IMR-90 (cell line): ENCODE measurements at regions not wholly inside any gene's neighbourhood (a gene's known extent, or its start where the extent isn't known, plus 50 kb on each side); places are given as distances from the start of the nearest gene placed in this dataset.

Experiments
- ATAC-seq: fragments of 200-7000 bp; cut with Tn5 transposase; 2 replicates; pipeline ENCODE4 v1.9.1; 2020; ENCODE audit warnings: low read depth, mild to moderate bottlenecking, moderate library complexity
- BruUV-seq: library from RNA; stranded (reverse); fragments of 400-500 nt; replicated peaks from 2 replicates; lab custom pipeline; 2021; lab: Mats Ljungman, UMichigan
- CTCF ChIA-PET: fragments of 300-600 bp; formaldehyde crosslinking; extraction: SDS; loops from one replicate; lab custom pipeline; 2021; ENCODE audit warnings: antibody characterized with exemption; lab: Yijun Ruan, JAX
- POLR2A ChIA-PET: fragments of 300-600 bp; sonication (Branson Sonifier 250); formaldehyde crosslinking; loops from one replicate; lab custom pipeline; 2022; ENCODE audit warnings: antibody characterized with exemption; ENCODE audit not compliant: unreplicated experiment; lab: Charles Lee
- DNase-seq: peaks from one replicate; pipeline ENCODE4 v3.0.0; 2013
- H2AFZ ChIP-seq: replicated peaks from 2 replicates; pipeline ENCODE3; 2013; ENCODE audit warnings: low read length, mild to moderate bottlenecking; ENCODE audit not compliant: poor library complexity
- H2AK5ac ChIP-seq: 2 replicates; pipeline ENCODE4 v1.6.1; 2013; ENCODE audit warnings: low read depth, low read length, inconsistent platforms
- H2AK9ac ChIP-seq: replicated peaks from 2 replicates; pipeline ENCODE3; 2013; ENCODE audit warnings: mild to moderate bottlenecking, low read depth, low read length, moderate library complexity; ENCODE audit not compliant: poor library complexity
- H2BK120ac ChIP-seq: 2 replicates; pipeline ENCODE4 v1.6.1; 2013; ENCODE audit warnings: low read depth, low read length, inconsistent platforms
- H2BK15ac ChIP-seq: 3 replicates; pipeline ENCODE4 v1.6.1; 2013; ENCODE audit warnings: low read depth, low read length, inconsistent platforms
- H2BK20ac ChIP-seq: 2 replicates; pipeline ENCODE4 v1.6.1; 2013; ENCODE audit warnings: low read depth, mild to moderate bottlenecking, inconsistent platforms, low read length, moderate library complexity
- H2BK5ac ChIP-seq: 2 replicates; pipeline ENCODE4 v1.6.1; 2013; ENCODE audit warnings: mild to moderate bottlenecking, low read depth, low read length, inconsistent platforms; ENCODE audit not compliant: poor library complexity, severe bottlenecking
- H3K14ac ChIP-seq: replicated peaks from 2 replicates; pipeline ENCODE4 v1.6.1; 2013; ENCODE audit warnings: low read depth, low read length, inconsistent platforms
- H3K18ac ChIP-seq: 2 replicates; pipeline ENCODE4 v1.6.1; 2013; ENCODE audit warnings: low read depth, low read length, control low read depth
- H3K23ac ChIP-seq: 2 replicates; pipeline ENCODE4 v1.6.1; 2013; ENCODE audit warnings: low read depth, low read length, inconsistent platforms
- H3K27ac ChIP-seq: 2 replicates; pipeline ENCODE4 v1.5.1; 2013; ENCODE audit warnings: mild to moderate bottlenecking, control low read depth, low read length; ENCODE audit not compliant: insufficient read depth
- H3K27me3 ChIP-seq: 2 replicates; pipeline ENCODE4 v1.6.1; 2013; ENCODE audit warnings: low read length; ENCODE audit not compliant: control insufficient read depth, insufficient read depth
- H3K36me3 ChIP-seq: 2 replicates; pipeline ENCODE4 v1.6.1; 2013; ENCODE audit warnings: low read length, mixed read lengths; ENCODE audit not compliant: control insufficient read depth, insufficient read depth
- H3K4ac ChIP-seq: 2 replicates; pipeline ENCODE4 v1.6.1; 2013; ENCODE audit warnings: low read depth, low read length, inconsistent platforms
- H3K4me1 ChIP-seq: 2 replicates; pipeline ENCODE4 v1.6.1; 2013; ENCODE audit warnings: low read length, mixed read lengths; ENCODE audit not compliant: control insufficient read depth, insufficient read depth
- H3K4me2 ChIP-seq: 2 replicates; pipeline ENCODE4 v1.6.1; 2013; ENCODE audit warnings: low read depth, mild to moderate bottlenecking, control low read depth, low read length, moderate library complexity
- H3K4me3 ChIP-seq: 2 replicates; pipeline ENCODE4 v1.5.1; 2013; ENCODE audit warnings: low read depth, mild to moderate bottlenecking, control low read depth, low read length, moderate library complexity; ENCODE audit not compliant: insufficient read depth
- H3K56ac ChIP-seq: 2 replicates; pipeline ENCODE4 v1.6.1; 2013; ENCODE audit warnings: low read length, inconsistent platforms; ENCODE audit not compliant: insufficient read depth; ENCODE audit errors: extremely low read depth
- H3K79me1 ChIP-seq, 2 experiments: 2 replicates each; pipeline ENCODE4 v1.6.1; 2013; ENCODE audit warnings: low read length in 2 of 2, inconsistent platforms in 1 of 2, low read depth in 1 of 2
- H3K9ac ChIP-seq: 2 replicates; pipeline ENCODE4 v1.6.1; 2013; ENCODE audit warnings: low read depth, low read length, control low read depth
- H3K9me1 ChIP-seq: 2 replicates; pipeline ENCODE4 v1.6.1; 2013; ENCODE audit warnings: low read length, inconsistent platforms; ENCODE audit not compliant: insufficient read depth
- H3K9me3 ChIP-seq: 2 replicates; pipeline ENCODE4 v1.6.1; 2013; ENCODE audit warnings: low read length; ENCODE audit not compliant: control insufficient read depth, insufficient read depth
- H4K20me1 ChIP-seq: 2 replicates; pipeline ENCODE4 v1.6.1; 2013; ENCODE audit warnings: low read length, inconsistent platforms; ENCODE audit not compliant: insufficient read depth
- H4K5ac ChIP-seq: 2 replicates; pipeline ENCODE4 v1.6.1; 2013; ENCODE audit warnings: mild to moderate bottlenecking, low read depth, low read length, control low read depth
- H4K8ac ChIP-seq, 2 experiments: 2 replicates each; pipeline ENCODE4 v1.6.1; 2013; ENCODE audit warnings: low read depth in 2 of 2, low read length in 2 of 2, control low read depth in 1 of 2, inconsistent platforms in 1 of 2
- H4K91ac ChIP-seq: 2 replicates; pipeline ENCODE4 v1.6.1; 2013; ENCODE audit warnings: low read depth, low read length, inconsistent platforms; ENCODE audit not compliant: insufficient read depth
- BHLHE40 ChIP-seq: fragments of 150-350 bp; IDR thresholded peaks from 2 replicates; pipeline ENCODE4 v1.6.1; 2016; ENCODE audit warnings: mild to moderate bottlenecking, low read depth, low read length
- CEBPB ChIP-seq: IDR thresholded peaks from 2 replicates; pipeline ENCODE4 v1.6.1; 2012; ENCODE audit warnings: low read depth, low read length, improper control_type of control experiment
- CHD1 ChIP-seq: IDR thresholded peaks from 2 replicates; pipeline ENCODE4 v1.6.1; 2012; ENCODE audit warnings: low read depth, low read length, improper control_type of control experiment
- CTCF ChIP-seq: conservative IDR thresholded peaks from 2 replicates; pipeline ENCODE4 v1.5.1; 2012; ENCODE audit warnings: mild to moderate bottlenecking, low read depth, low read length, improper control_type of control experiment
- FOS ChIP-seq: fragments of 150-350 bp; IDR thresholded peaks from 2 replicates; pipeline ENCODE4 v1.6.1; 2016; ENCODE audit warnings: low read depth, low read length
- MAFK ChIP-seq: IDR thresholded peaks from 2 replicates; pipeline ENCODE4 v1.6.1; 2012; ENCODE audit warnings: low read depth, low read length, improper control_type of control experiment
- MAZ ChIP-seq: IDR thresholded peaks from 2 replicates; pipeline ENCODE4 v1.6.1; 2012; ENCODE audit warnings: low read depth, mild to moderate bottlenecking, low read length, improper control_type of control experiment, moderate library complexity, borderline replicate concordance
- MXI1 ChIP-seq: IDR thresholded peaks from 2 replicates; pipeline ENCODE4 v1.6.1; 2012; ENCODE audit warnings: low read depth, mild to moderate bottlenecking, low read length, moderate library complexity, borderline replicate concordance
- POLR2A ChIP-seq: IDR thresholded peaks from 2 replicates; pipeline ENCODE4 v1.6.1; 2012; ENCODE audit warnings: mild to moderate bottlenecking, low read depth, low read length
- RAD21 ChIP-seq: IDR thresholded peaks from 2 replicates; pipeline ENCODE4 v1.6.1; 2012; ENCODE audit warnings: low read length, improper control_type of control experiment
- RCOR1 ChIP-seq: IDR thresholded peaks from 2 replicates; pipeline ENCODE4 v1.6.1; 2012; ENCODE audit warnings: mild to moderate bottlenecking, low read length, improper control_type of control experiment; ENCODE audit not compliant: insufficient replicate concordance
- RFX5 ChIP-seq: IDR thresholded peaks from 2 replicates; pipeline ENCODE4 v1.8.0; 2012; ENCODE audit warnings: low read depth, mild to moderate bottlenecking, low read length, moderate library complexity
- WGBS, 2 experiments: methylation state at CpG; one replicate each; pipeline versions ENCODE4 v1.1.5 to v1.1.7; 2013; ENCODE audit warnings: missing lambda C conversion rate in 2 of 2; ENCODE audit not compliant: insufficient read length in 1 of 2; ENCODE audit errors: extremely low coverage in 2 of 2; 5-methylcytosine and 5-hydroxymethylcytosine counted together
- dilution Hi-C: fragments of 300-500 bp; cut with HindIII; formaldehyde crosslinking; loops from one replicate; pipeline ENCODE4 v1.14.3; 2018; ENCODE audit warnings: low sequenced_read_pairs; ENCODE audit not compliant: unreplicated experiment
- in situ Hi-C: fragments of 300-500 bp; cut with MboI; formaldehyde crosslinking; loops from 3 replicates; pipeline ENCODE4 v1.14.3; 2019; ENCODE audit warnings: low sequenced_read_pairs, inconsistent platforms, mixed read lengths
- intact Hi-C: fragments of 100-400 bp; cut with micrococcal nuclease; formaldehyde crosslinking; loops from 2 replicates; pipeline ENCODE4 v1.10.0; 2022
- TF ChIP-seq, protein P1 (sequence below): fragments of 150-350 bp; IDR thresholded peaks from 2 replicates; pipeline ENCODE4 v1.6.1; 2017; ENCODE audit warnings: mild to moderate bottlenecking, antibody characterized with exemption, low read length, low read depth
- TF ChIP-seq, protein P2 (sequence below): fragments of 150-350 bp; IDR thresholded peaks from 2 replicates; pipeline ENCODE4 v1.6.1; 2016; ENCODE audit warnings: low read depth, mild to moderate bottlenecking, low read length, moderate library complexity, borderline replicate concordance

GRCh38 chr6:139650941-139651340 lies 276.5 kb upstream of the CITED2 start:
- Histone ChIP-seq H3K4me3 (no peak overlapping the region), H4K20me1 (no peaks in the 10 kb centered on the region), H3K9me3 (0 out of 2 replicates have a peak, but pooled peaks cover 2% of the 10 kb centered on the region), H3K56ac (no peak overlapping the region), H2AK9ac (no peak overlapping the region), H2AFZ (no peak overlapping the region), H2BK5ac (no peak overlapping the region), H3K14ac (no peak overlapping the region), H3K9ac (no peak overlapping the region), H2AK5ac (no peak overlapping the region), H3K36me3 (no peaks in the 10 kb centered on the region), H3K4me1 (no peaks in the 10 kb centered on the region), H3K23ac (no peak overlapping the region), H2BK15ac (no peak overlapping the region), H3K27ac (no peak overlapping the region), H2BK120ac (no peak overlapping the region), H3K4me2 (no peak overlapping the region), H3K27me3 (no peaks in the 10 kb centered on the region), H3K9me1 (no peaks in the 10 kb centered on the region), H3K4ac (no peak overlapping the region), H4K91ac (no peak overlapping the region), H4K5ac (no peak overlapping the region), H2BK20ac (no peak overlapping the region), H4K8ac (no peak overlapping the region), H3K18ac (no peak overlapping the region), H3K79me1 (no peaks in the 10 kb centered on the region)
- TF ChIP-seq RAD21 = no peak
- TF ChIP-seq MAZ = no peak
- TF ChIP-seq, protein P1, sequence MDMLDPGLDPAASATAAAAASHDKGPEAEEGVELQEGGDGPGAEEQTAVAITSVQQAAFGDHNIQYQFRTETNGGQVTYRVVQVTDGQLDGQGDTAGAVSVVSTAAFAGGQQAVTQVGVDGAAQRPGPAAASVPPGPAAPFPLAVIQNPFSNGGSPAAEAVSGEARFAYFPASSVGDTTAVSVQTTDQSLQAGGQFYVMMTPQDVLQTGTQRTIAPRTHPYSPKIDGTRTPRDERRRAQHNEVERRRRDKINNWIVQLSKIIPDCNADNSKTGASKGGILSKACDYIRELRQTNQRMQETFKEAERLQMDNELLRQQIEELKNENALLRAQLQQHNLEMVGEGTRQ = no peak
- no peak for TF ChIP-seq MXI1
- no peak for TF ChIP-seq RCOR1
- no peak for TF ChIP-seq CHD1
- no peak for TF ChIP-seq MAFK
- TF ChIP-seq POLR2A = no peak
- TF ChIP-seq CTCF = no peak
- TF ChIP-seq, protein P2, sequence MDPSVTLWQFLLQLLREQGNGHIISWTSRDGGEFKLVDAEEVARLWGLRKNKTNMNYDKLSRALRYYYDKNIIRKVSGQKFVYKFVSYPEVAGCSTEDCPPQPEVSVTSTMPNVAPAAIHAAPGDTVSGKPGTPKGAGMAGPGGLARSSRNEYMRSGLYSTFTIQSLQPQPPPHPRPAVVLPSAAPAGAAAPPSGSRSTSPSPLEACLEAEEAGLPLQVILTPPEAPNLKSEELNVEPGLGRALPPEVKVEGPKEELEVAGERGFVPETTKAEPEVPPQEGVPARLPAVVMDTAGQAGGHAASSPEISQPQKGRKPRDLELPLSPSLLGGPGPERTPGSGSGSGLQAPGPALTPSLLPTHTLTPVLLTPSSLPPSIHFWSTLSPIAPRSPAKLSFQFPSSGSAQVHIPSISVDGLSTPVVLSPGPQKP = no peak
- TF ChIP-seq BHLHE40 = no peak
- no peak for TF ChIP-seq RFX5
- TF ChIP-seq CEBPB = no peak
- no peak for TF ChIP-seq FOS
- DNase-seq = no peak
- ChIA-PET CTCF (no interaction called here), POLR2A (no interaction called here)
- BruUV-seq = no TSS peak
- no peak for ATAC-seq
- WGBS, 2 experiments = 86% methylated on average over 2 of the region's 5 CpGs; no CpG with 5 or more reads in 1 of the 2 experiments
- intact Hi-C loops = no loop called here
- in situ Hi-C loops = no loop called here
- dilution Hi-C loops = no loop called here
